ENCODE measurements at regions not wholly inside any gene's neighbourhood (a gene's known extent, or its start where the extent isn't known, plus 50 kb on each side); places are given as distances from the start of the nearest gene placed in this dataset.

- dilution Hi-C loops (cut with MboI; ENCODE audit: extremely low pct_ligation_motif_present, low sequenced_read_pairs) = no loop called here
- H4K20me1 ChIP-seq (ENCODE audit: control insufficient read depth, extremely low read depth, insufficient read depth, low read length) = no peaks in the 10 kb centered on the region
- no peak overlapping the region for H3K4me3 ChIP-seq (ENCODE audit: control insufficient read depth in 2 of 3, extremely low read depth in 1 of 3, insufficient read depth in 2 of 3, low read depth in 1 of 3, low read length in 3 of 3)
- no peaks in the 10 kb centered on the region for H3K36me3 ChIP-seq (ENCODE audit: control insufficient read depth in 2 of 2, extremely low read depth in 1 of 2, insufficient read depth in 2 of 2, low read length in 2 of 2)
- H3K9ac ChIP-seq (ENCODE audit: control insufficient read depth, extremely low read depth, insufficient read depth, low read length) = no peak overlapping the region
- FAIRE-seq (no peak), DNase-seq (ENCODE audit: low read depth, low spot score) (no peak)
- no peak for TF ChIP-seq EZH2 (IDR thresholded peaks at IDR 0.05; ENCODE audit: low read length)
- TF ChIP-seq CTCF (optimal IDR thresholded peaks at IDR 0.05 in 1 of 3, IDR thresholded peaks at IDR 0.05 in 1 of 3, conservative IDR thresholded peaks at IDR 0.05 in 1 of 3; ENCODE audit: extremely low read depth in 1 of 3, insufficient read depth in 2 of 3, low read length in 3 of 3) = no peak
- no peaks in the 10 kb centered on the region for H3K9me3 ChIP-seq (ENCODE audit: control insufficient read depth, low read depth, low read length)
- H3K4me2 ChIP-seq (ENCODE audit: control insufficient read depth, extremely low read depth, insufficient read depth, low read depth, low read length) = no peak overlapping the region
- H3K27me3 ChIP-seq (ENCODE audit: control insufficient read depth, extremely low read depth, insufficient read depth, low read length) = no peaks in the 10 kb centered on the region
- H3K9me1 ChIP-seq (ENCODE audit: control insufficient read depth, extremely low read depth, insufficient read depth, low read length) = no peaks in the 10 kb centered on the region
- H3K27ac ChIP-seq (ENCODE audit: control insufficient read depth, insufficient read depth, low read length) = no peak overlapping the region
- no peaks in the 10 kb centered on the region for H3K79me2 ChIP-seq (ENCODE audit: control insufficient read depth, insufficient read depth, low read length)
- no peak overlapping the region for H2AFZ ChIP-seq (ENCODE audit: control insufficient read depth, low read length)
- H3K4me1 ChIP-seq (ENCODE audit: control insufficient read depth, extremely low read depth, insufficient read depth, low read length) = no peaks in the 10 kb centered on the region
Observed at GRCh38 chr3:147758771-147759170, 349.6 kb downstream of the ZIC1 start.

DNA sequence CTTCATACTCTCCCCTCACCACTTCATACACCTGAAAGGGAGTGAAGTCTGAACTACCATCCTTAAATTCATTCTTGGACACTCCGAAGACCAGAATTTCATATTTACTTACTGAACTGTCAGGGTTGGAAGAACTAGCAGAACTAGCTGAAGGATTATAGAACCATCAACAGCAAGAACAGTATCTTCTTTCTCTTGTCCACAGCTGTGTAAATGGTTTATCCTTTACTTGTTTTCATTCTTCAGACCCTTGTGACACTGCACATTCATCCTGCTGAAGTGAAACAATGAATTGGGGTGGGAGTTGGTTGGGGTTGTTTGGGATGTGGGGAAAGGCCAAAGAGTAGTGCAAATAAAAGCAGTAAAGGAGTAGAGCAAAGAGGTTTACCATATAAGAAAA lies 350.9 kb downstream of the ZIC1 start:
- FAIRE-seq = no peak
- H3K4me2 ChIP-seq (ENCODE audit: control insufficient read depth, extremely low read depth, insufficient read depth, low read depth, low read length) = no peak overlapping the region
- H4K20me1 ChIP-seq (ENCODE audit: control insufficient read depth, extremely low read depth, insufficient read depth, low read length) = no peaks in the 10 kb centered on the region
- H3K9me3 ChIP-seq (ENCODE audit: control insufficient read depth, low read depth, low read length) = no peaks in the 10 kb centered on the region
- no peak for DNase-seq (ENCODE audit: low read depth, low spot score)
- H3K9ac ChIP-seq (ENCODE audit: control insufficient read depth, extremely low read depth, insufficient read depth, low read length) = no peak overlapping the region
- H3K4me1 ChIP-seq (ENCODE audit: control insufficient read depth, extremely low read depth, insufficient read depth, low read length) = no peaks in the 10 kb centered on the region
- H3K4me3 ChIP-seq (ENCODE audit: control insufficient read depth in 2 of 3, extremely low read depth in 1 of 3, insufficient read depth in 2 of 3, low read depth in 1 of 3, low read length in 3 of 3) = no peak overlapping the region
- H3K9me1 ChIP-seq (ENCODE audit: control insufficient read depth, extremely low read depth, insufficient read depth, low read length) = no peaks in the 10 kb centered on the region
- no peak overlapping the region for H2AFZ ChIP-seq (ENCODE audit: control insufficient read depth, low read length)
- no peaks in the 10 kb centered on the region for H3K79me2 ChIP-seq (ENCODE audit: control insufficient read depth, insufficient read depth, low read length)
- no peaks in the 10 kb centered on the region for H3K36me3 ChIP-seq (ENCODE audit: control insufficient read depth in 2 of 2, extremely low read depth in 1 of 2, insufficient read depth in 2 of 2, low read length in 2 of 2)
- H3K27me3 ChIP-seq (ENCODE audit: control insufficient read depth, extremely low read depth, insufficient read depth, low read length) = no peaks in the 10 kb centered on the region
- dilution Hi-C loops (cut with MboI; ENCODE audit: extremely low pct_ligation_motif_present, low sequenced_read_pairs) = no loop called here
- no peak overlapping the region for H3K27ac ChIP-seq (ENCODE audit: control insufficient read depth, insufficient read depth, low read length)
- TF ChIP-seq EZH2 (IDR thresholded peaks at IDR 0.05; ENCODE audit: low read length) = no peak
- TF ChIP-seq CTCF (optimal IDR thresholded peaks at IDR 0.05 in 1 of 3, IDR thresholded peaks at IDR 0.05 in 1 of 3, conservative IDR thresholded peaks at IDR 0.05 in 1 of 3; ENCODE audit: extremely low read depth in 1 of 3, insufficient read depth in 2 of 3, low read length in 3 of 3) = no peak

All from keratinocyte (primary cell).